Activated CD4-positive, alpha-beta memory T cell treated with anti-CD3 and anti-CD28 coated beads, Interleukin-2, amount 10 ng/mL, durations not matched to agents 7 days and 5 days (primary cell): ENCODE measurements at regions not wholly inside any gene's neighbourhood (a gene's known extent, or its start where the extent isn't known, plus 50 kb on each side); places are given as distances from the start of the nearest gene placed in this dataset.

Experiments used
- CTCF ChIA-PET: fragments of 350-600 bp; sonication (Branson Sonifier 250); formaldehyde crosslinking; loops from one replicate; lab custom pipeline; 2021; ENCODE audit warnings: antibody characterized with exemption, inconsistent platforms; lab: Charles Lee
- POLR2A ChIA-PET: fragments of 350-600 bp; sonication (Branson Sonifier 250); formaldehyde crosslinking; loops from one replicate; lab custom pipeline; 2021; ENCODE audit warnings: antibody characterized with exemption; lab: Charles Lee
- DNase-seq: peaks from one replicate; pipeline ENCODE4 v3.0.0-alpha.2; 2020
- H3K27ac Mint-ChIP-seq: one replicate; pipeline ENCODE4 v1.8.0; 2021; ENCODE audit warnings: mild to moderate bottlenecking, mixed read lengths
- H3K27me3 Mint-ChIP-seq: one replicate; pipeline ENCODE4 v1.8.0; 2021; ENCODE audit warnings: mixed read lengths
- H3K36me3 Mint-ChIP-seq: one replicate; pipeline ENCODE4 v1.8.0; 2021; ENCODE audit warnings: low read depth, mixed read lengths
- H3K4me1 Mint-ChIP-seq: one replicate; pipeline ENCODE4 v1.8.0; 2021; ENCODE audit warnings: mixed read lengths
- H3K4me3 Mint-ChIP-seq: one replicate; pipeline ENCODE4 v1.8.0; 2021; ENCODE audit warnings: mild to moderate bottlenecking, mixed read lengths
- H3K9me3 Mint-ChIP-seq: one replicate; pipeline ENCODE4 v1.8.0; 2021; ENCODE audit warnings: mixed read lengths

DNA sequence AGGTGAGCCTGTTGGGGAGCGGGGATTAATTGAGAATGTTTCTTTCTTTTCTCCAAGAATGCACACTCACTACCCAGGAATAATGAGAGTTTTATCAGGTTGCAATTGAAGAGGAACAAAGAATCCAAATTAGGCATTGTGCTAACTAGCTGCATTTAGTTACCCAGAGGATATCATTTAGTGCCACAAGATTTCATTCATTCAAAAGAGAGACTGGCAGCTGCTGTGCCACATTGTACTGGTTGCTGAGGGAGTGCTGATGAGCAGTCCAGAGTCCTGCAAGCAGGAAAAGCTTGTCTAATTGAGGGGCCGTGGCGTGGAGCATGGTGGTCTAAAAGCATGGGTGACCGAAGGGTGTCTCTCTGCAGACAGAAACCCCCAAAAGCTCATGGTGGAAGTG, 97.6 kb downstream of the CTAGE1 start:
- POLR2A ChIA-PET, result no interaction called here
- no peaks in the 10 kb centered on the region for H3K36me3 Mint-ChIP-seq

DNA sequence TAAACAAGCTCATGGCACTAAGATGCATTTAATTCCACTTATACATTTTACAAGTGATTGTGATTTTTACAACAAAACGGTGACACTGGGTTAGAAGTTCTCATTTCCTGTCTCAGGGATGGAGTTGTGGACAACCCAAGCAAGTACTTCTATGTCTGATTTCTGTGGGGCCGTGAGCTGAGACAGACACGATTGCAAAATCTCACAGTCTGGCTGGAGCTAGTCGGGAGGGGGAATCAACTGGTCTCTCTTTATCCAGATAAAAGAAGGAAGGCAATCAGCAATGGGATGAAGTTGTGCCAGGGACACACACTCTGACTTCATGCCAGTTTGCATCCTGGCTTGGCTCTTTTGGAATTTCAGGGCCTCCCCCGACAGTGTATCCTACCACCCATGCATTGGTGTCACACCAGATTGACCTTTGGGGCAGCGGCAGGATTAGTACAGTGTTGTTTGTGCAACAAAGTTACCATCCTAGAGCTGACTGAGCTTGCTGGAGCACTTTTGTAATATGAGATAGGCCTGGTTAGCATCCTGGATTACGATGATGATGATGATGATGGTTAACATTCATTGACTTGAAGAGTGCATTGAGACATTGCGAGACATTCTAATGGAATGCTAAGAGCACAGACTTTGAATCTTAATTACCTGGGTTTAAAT, 98.8 kb downstream of the CTAGE1 start:
- H3K4me1 Mint-ChIP-seq, result no peaks in the 10 kb centered on the region

More for the DNA sequence above, 97.6 kb downstream of the CTAGE1 start:
- Mint-ChIP-seq H3K9me3 (no peaks in the 10 kb centered on the region), H3K27ac (no peak overlapping the region), H3K4me3 (no peak overlapping the region), H3K4me1 (no peaks in the 10 kb centered on the region), H3K27me3 (no peaks in the 10 kb centered on the region)
- no peak for DNase-seq
- CTCF ChIA-PET, result no interaction called here

DNA sequence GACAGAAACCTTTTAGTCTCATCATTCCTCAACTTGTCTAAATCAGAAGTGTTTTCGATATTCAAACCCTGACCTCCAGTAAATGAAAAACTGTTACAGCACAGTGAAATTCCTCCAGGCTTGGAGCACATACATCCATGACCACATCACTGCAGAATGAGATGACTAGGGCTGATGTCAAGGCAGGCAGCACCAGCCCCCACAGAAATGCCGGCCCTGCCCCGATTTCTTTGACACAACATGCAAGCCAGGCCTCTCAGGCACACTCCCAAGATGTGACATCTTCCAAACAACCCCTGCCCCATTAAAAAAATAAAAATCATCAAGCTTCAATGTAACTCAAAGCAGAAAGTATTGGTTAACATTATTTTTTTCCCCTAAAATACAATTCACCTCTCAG, 103.3 kb downstream of the CTAGE1 start:
- H3K4me1 Mint-ChIP-seq, result no peaks in the 10 kb centered on the region
- no peak overlapping the region for H3K4me3 Mint-ChIP-seq
- no peaks in the 10 kb centered on the region for H3K27me3 Mint-ChIP-seq
- ChIA-PET CTCF (no interaction called here), POLR2A (no interaction called here)
- H3K36me3 Mint-ChIP-seq, result no peaks in the 10 kb centered on the region
- no peaks in the 10 kb centered on the region for H3K9me3 Mint-ChIP-seq
- H3K27ac Mint-ChIP-seq, result no peak overlapping the region
- no peak for DNase-seq

More for the DNA sequence above, 98.8 kb downstream of the CTAGE1 start:
- no peak overlapping the region for H3K4me3 Mint-ChIP-seq
- H3K36me3 Mint-ChIP-seq, result no peaks in the 10 kb centered on the region
- H3K27ac Mint-ChIP-seq, result no peak overlapping the region
- POLR2A ChIA-PET, result no interaction called here
- no peaks in the 10 kb centered on the region for H3K9me3 Mint-ChIP-seq
- CTCF ChIA-PET, result no interaction called here
- H3K27me3 Mint-ChIP-seq, result no peaks in the 10 kb centered on the region
- no peak for DNase-seq

DNA sequence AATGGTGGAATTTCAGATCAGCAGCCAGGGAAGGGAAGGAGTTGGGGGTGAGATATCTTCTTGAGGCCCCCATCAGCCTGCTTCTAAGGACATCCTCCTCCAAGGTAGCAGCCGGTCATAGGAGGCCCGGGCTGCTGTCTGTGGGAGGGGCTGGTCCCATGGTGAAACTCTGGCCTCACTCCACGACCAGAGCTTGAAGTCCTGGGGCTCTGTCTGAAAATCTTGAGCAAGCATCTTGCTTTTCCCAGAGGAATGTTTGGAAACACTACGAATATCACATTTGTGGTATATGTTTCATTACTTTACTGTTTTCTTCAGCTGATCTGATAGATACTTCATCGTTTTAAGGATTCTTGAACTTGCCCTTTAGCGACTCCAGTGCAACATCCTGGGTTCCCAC, 103.7 kb downstream of the CTAGE1 start:
- no peak overlapping the region for H3K27ac Mint-ChIP-seq
- CTCF ChIA-PET, result no interaction called here
- no peaks in the 10 kb centered on the region for H3K36me3 Mint-ChIP-seq
- no peak for DNase-seq
- H3K27me3 Mint-ChIP-seq, result no peaks in the 10 kb centered on the region
- no peaks in the 10 kb centered on the region for H3K4me1 Mint-ChIP-seq
- no peaks in the 10 kb centered on the region for H3K9me3 Mint-ChIP-seq
- POLR2A ChIA-PET, result no interaction called here
- no peak overlapping the region for H3K4me3 Mint-ChIP-seq

DNA sequence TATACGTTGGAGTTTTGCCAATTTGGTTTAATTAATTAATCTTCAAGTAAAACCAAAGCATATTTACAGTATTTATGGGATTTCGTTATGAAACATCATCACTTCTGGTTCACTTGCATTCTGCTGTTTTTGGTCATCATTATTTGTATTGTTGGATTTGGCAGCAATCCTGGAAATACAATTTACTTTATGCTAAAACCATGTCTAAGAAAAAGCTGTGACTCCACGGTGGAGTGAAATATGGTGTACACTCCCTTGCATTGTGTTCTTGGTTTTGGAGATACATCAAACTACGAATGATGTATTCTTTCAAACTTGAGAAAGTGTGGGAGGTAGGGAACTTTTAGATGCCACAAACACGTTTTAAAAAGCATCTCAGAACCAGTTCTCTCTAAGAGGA, 106.4 kb downstream of the CTAGE1 start:
- DNase-seq, result no peak
- no peak overlapping the region for H3K27ac Mint-ChIP-seq
- H3K4me3 Mint-ChIP-seq, result no peak overlapping the region
- H3K4me1 Mint-ChIP-seq, result no peaks in the 10 kb centered on the region
- POLR2A ChIA-PET, result no interaction called here
- no peaks in the 10 kb centered on the region for H3K27me3 Mint-ChIP-seq
- no peaks in the 10 kb centered on the region for H3K9me3 Mint-ChIP-seq
- CTCF ChIA-PET, result no interaction called here
- no peaks in the 10 kb centered on the region for H3K36me3 Mint-ChIP-seq

DNA sequence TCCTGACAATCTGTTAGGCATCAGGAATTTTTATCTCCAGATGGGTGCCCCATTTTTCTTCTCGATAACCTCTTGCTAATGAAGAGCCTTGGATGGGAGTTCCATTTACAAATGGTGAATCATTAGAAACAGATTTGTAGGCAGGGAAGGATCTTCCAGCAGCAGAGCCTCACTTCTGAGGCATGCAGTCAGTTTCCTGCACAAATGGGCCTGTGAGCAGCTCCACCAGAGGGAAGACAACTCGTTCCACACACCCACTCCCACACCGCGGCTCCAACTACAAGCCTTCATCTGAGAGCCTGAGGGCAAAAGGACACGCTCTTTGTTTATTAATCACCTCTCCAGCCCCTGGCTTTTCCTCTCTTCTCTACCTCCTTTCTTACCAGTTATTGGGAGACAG, 108.5 kb downstream of the CTAGE1 start:
- Mint-ChIP-seq H3K36me3 (no peaks in the 10 kb centered on the region), H3K27ac (no peak overlapping the region), H3K9me3 (peaks cover 2% of the 10 kb centered on the region), H3K4me3 (no peak overlapping the region), H3K27me3 (no peaks in the 10 kb centered on the region), H3K4me1 (no peaks in the 10 kb centered on the region)
- DNase-seq, result no peak
- ChIA-PET POLR2A (no interaction called here), CTCF (no interaction called here)

DNA sequence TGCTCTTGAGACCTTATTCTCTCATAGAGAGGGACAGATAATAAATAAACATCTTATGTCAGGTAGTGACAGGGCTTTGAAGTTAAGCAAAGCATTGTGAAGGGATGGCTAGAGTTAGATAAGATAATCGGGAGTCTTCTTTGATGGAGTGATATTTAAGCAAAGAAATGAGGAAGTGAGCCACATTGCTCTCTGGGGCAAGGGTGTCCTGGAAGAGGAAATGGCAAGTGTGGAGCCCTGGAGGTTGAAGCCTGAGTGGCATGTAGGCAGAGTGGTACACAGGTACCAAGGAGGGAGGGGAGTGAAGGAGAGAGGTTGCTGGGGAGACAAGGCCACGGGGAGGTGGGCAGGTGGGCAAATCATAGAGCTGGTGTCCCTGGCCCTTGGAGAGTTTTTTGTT, 110.2 kb downstream of the CTAGE1 start:
- no peak for DNase-seq
- no peak overlapping the region for H3K27ac Mint-ChIP-seq
- H3K27me3 Mint-ChIP-seq, result no peaks in the 10 kb centered on the region
- no peaks in the 10 kb centered on the region for H3K4me1 Mint-ChIP-seq
- POLR2A ChIA-PET, result no interaction called here
- H3K36me3 Mint-ChIP-seq, result no peaks in the 10 kb centered on the region
- CTCF ChIA-PET, result no interaction called here
- peaks cover 4% of the 10 kb centered on the region for H3K9me3 Mint-ChIP-seq
- no peak overlapping the region for H3K4me3 Mint-ChIP-seq

DNA sequence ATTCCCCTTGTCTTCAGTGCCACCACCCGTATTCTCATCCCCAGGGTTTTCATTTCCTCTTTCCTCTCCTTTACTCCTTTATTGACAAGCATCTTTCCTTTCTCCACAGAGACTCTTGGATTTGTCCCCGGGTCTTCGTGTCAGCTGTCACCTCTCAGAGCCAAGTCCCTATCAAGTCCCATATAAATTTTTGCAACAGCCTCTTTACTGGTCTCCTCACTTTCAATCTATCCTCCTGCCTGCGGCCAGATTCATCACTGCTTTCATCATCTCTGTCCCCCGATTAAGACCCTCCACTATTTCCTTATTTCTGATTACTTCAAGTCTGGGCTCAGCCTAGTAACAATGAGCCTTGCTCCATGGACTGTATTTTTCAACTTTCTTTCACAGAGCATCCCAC, 113.8 kb downstream of the CTAGE1 start:
- POLR2A ChIA-PET, result no interaction called here
- DNase-seq, result no peak
- Mint-ChIP-seq H3K4me3 (no peak overlapping the region), H3K27me3 (no peaks in the 10 kb centered on the region), H3K9me3 (peaks cover 4% of the 10 kb centered on the region), H3K27ac (no peak overlapping the region), H3K4me1 (no peaks in the 10 kb centered on the region), H3K36me3 (no peaks in the 10 kb centered on the region)
- CTCF ChIA-PET, result no interaction called here

DNA sequence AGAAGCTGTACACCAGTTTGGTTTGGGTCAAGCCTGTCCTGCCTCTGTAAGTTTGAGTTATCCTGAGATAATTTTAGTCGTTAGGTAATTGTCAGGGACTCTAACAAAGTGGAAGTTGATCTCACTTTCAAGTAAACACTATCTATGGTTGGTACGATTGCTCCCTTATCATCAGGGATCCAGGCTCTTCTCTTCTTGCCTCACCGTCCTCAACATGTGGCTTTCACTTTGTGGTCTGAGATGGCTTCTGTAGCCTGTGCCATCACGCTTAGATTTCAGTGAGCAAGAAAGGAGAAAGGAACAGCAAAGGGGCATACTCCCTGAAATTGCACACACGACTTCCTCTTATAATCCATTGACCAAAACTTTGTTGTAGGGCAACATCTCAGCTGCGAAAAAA, 115.6 kb downstream of the CTAGE1 start:
- no peaks in the 10 kb centered on the region for H3K27me3 Mint-ChIP-seq
- H3K4me1 Mint-ChIP-seq, result no peaks in the 10 kb centered on the region
- no peak for DNase-seq
- ChIA-PET CTCF (no interaction called here), POLR2A (no interaction called here)
- no peaks in the 10 kb centered on the region for H3K36me3 Mint-ChIP-seq
- no peak overlapping the region for H3K27ac Mint-ChIP-seq
- H3K4me3 Mint-ChIP-seq, result no peak overlapping the region
- H3K9me3 Mint-ChIP-seq, result peaks cover 4% of the 10 kb centered on the region

DNA sequence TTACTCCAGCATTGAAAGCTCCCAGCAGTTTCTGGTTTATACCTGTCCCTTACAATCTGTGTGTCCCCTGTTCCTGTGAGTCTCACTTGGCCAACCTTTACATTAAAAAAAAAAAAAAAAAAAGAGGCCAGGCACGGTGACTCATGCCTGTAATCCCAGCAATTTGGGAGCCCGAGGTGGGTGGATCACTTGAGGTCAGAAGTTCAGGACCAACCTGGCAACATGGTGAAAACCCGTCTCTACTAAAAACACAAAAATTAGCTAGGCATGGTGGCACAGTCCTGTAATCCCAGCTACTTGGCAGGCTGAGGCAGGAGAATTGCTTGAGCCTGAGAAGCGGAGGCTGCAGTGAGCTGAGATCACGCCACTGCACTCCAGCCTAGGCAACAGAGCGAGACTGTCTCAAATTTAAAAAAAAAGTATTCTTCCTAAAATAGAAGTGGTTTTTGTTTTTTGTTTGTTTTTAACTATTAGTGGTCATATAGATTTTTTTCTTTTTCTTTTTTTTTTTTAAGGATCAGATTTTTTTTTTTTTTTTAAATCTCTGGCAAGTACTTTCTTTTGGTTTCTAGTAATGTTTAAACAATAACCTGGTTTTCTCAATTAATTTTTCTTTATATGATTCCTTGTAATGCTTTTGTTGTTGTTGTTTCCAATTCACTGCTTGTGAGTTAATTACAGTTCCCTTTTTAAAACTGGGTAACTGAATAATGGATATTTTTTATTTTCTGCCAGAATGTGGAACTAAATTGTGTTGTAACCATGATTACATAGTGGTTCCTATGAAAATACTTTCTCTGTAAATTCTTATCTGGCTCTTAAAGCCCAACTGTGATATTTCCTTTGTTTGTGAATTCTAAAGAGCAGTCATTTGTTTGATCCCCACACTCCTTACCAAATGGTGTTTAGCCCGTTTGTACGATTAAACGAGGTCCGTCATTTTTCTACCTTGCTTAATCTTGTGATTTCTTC, 116.8 kb downstream of the CTAGE1 start:
- H3K27me3 Mint-ChIP-seq, result no peaks in the 10 kb centered on the region
- H3K4me1 Mint-ChIP-seq, result no peaks in the 10 kb centered on the region
- no peaks in the 10 kb centered on the region for H3K36me3 Mint-ChIP-seq
- no peak overlapping the region for H3K4me3 Mint-ChIP-seq
- H3K9me3 Mint-ChIP-seq, result peaks cover 2% of the 10 kb centered on the region
- H3K27ac Mint-ChIP-seq, result no peak overlapping the region
- no peak for DNase-seq
- POLR2A ChIA-PET, result no interaction called here
- CTCF ChIA-PET, result no interaction called here

DNA sequence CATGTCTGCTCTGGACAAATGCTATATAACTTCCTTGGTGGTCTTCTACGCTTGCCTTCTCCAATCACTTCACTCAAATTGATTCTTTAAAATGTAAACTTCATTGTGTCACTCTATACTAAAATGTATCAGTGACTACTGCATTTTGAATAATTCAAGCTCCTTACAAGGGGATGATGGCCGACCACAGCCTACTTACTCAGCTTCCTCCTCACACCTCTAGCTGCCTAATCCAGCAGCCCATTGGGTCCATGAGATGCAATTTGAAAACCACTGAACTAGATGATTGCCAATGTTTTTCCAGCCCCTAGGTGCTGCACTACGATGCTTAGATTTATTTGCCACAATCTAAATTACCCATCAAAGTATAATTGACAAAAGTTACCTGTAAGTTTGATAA, 120.7 kb downstream of the CTAGE1 start:
- Mint-ChIP-seq H3K4me1 (no peaks in the 10 kb centered on the region), H3K36me3 (no peaks in the 10 kb centered on the region), H3K27me3 (no peaks in the 10 kb centered on the region), H3K9me3 (no peaks in the 10 kb centered on the region), H3K27ac (no peak overlapping the region), H3K4me3 (no peak overlapping the region)
- CTCF ChIA-PET, result no interaction called here
- no peak for DNase-seq
- POLR2A ChIA-PET, result no interaction called here

DNA sequence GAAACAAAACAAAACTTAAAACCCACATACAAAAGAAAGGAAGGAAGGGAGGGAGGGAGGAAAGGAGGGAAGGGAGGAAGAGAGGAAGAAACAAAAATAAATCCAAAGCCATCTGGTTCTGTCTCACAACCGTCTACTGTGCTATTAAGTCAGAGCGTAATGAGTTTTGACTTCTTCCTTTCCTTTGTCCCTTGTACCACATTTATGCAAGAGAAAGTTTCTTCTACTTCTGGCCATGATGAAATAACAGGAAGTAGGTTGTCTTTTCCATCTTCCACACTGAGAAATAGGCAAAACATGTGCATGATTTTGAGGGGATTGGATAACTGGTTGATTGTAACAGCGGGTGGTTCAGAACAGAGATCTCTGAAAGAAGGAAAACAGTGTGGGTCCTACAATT, 121.4 kb downstream of the CTAGE1 start:
- Mint-ChIP-seq H3K9me3 (no peaks in the 10 kb centered on the region), H3K36me3 (no peaks in the 10 kb centered on the region), H3K4me3 (no peak overlapping the region), H3K27ac (no peak overlapping the region), H3K27me3 (no peaks in the 10 kb centered on the region), H3K4me1 (no peaks in the 10 kb centered on the region)
- ChIA-PET CTCF (no interaction called here), POLR2A (no interaction called here)
- no peak for DNase-seq

DNA sequence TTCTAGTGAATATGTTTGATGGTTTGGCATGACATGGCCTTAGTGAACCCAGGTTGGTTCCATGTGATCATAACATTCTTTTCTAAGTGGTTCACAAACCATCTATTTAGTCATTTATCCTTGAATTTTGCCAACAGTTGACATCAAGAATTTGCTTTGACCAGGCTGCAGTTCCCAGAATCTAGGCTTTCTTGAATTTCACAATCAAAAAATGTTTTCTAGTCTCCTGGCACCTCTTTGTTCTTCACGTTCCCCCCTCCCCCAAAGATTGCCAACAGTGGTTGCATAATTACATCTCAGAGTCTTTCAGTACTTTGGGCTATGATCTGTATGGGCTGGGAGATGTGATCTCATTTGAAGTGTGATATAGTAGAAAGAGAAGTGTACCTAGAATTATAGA, 124.0 kb downstream of the GATA6 start:
- Mint-ChIP-seq H3K9me3 (no peaks in the 10 kb centered on the region), H3K36me3 (no peaks in the 10 kb centered on the region), H3K27ac (no peak overlapping the region), H3K4me3 (no peak overlapping the region), H3K27me3 (no peaks in the 10 kb centered on the region), H3K4me1 (no peaks in the 10 kb centered on the region)
- DNase-seq, result no peak
- ChIA-PET CTCF (no interaction called here), POLR2A (no interaction called here)

DNA sequence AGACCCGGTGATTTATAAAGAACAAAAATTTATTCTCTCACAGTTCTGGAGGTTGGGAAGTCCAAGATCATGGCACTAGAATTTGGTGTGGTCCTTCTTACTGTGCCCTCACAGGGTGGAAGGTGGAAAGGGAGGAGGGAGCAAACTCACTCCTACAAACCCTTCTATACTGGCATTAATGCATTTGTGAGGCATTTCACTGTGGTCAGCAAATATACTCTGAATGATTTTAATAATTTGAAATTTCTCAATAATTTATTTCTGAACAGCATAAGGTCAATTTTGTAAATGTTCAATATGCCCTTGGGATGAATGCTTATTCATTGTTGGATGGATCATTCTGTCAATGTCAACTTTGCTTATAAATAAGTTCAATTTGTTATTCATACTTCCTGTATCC, 120.6 kb downstream of the GATA6 start:
- no peaks in the 10 kb centered on the region for H3K27me3 Mint-ChIP-seq
- ChIA-PET POLR2A (no interaction called here), CTCF (no interaction called here)
- H3K36me3 Mint-ChIP-seq, result no peaks in the 10 kb centered on the region
- DNase-seq, result no peak
- H3K4me1 Mint-ChIP-seq, result no peaks in the 10 kb centered on the region
- H3K9me3 Mint-ChIP-seq, result no peaks in the 10 kb centered on the region
- no peak overlapping the region for H3K27ac Mint-ChIP-seq
- H3K4me3 Mint-ChIP-seq, result no peak overlapping the region
